Pons (tissue), 1 donor: ENCODE measurements at regions not wholly inside any gene's neighbourhood (a gene's known extent, or its start where the extent isn't known, plus 50 kb on each side); places are given as distances from the start of the nearest gene placed in this dataset.

ENCODE experiments used
- DNase-seq: peaks from one replicate; pipeline ENCODE4 v3.0.0-alpha.2; 2016; ENCODE audit warnings: low spot score

- DNase-seq, result no peak
Measured at GRCh38 chr7:137172105-137172590, 171.4 kb downstream of the PTN start.

GRCh38 chr7:137169282-137169698 lies 174.2 kb downstream of the PTN start:
- DNase-seq, result peak; percentile 89

GRCh38 chr7:137167609-137168008 lies 175.9 kb downstream of the PTN start:
- no peak for DNase-seq

DNA sequence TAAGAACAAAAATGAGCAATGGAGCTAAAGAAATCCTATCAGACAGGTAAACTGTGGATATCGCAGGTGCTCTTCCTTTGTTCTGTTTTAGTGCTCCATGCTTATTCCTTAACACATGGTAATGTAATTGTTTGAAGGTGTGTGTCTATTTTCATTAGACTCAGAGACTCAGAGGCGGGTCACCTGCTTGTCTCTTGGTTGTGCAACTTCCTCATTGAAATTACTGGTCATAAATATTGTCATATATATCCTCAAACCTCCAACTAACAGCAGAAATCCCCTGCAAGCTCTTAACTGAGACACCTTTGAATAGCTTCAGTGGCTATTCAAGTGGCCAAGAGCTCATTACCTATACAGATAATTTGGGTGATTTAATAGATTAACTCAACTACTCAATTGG lies 177.2 kb downstream of the PTN start:
- no peak for DNase-seq

DNA sequence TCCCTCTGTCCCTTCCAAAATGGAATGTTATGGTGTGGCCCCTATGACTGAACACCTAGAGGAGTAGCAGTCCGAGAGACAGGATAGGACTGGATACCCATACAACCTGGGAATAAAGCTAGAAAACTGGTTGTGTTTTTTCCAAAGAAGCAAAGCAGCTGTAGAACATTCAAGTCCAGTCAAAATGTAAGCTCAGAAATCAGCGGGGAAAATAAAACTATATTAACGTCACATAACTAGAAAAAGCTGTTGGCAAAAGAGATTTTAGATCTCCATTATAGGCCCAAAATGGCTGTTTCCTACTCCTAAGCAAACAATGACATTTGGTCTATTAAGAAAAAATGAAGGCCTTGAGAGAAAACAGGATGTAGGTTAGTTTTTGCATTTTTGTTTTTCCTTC lies 177.7 kb downstream of the PTN start:
- no peak for DNase-seq

- DNase-seq, result peak; percentile 12
Measured at GRCh38 chr7:137165241-137165640, 178.3 kb downstream of the PTN start.

DNA sequence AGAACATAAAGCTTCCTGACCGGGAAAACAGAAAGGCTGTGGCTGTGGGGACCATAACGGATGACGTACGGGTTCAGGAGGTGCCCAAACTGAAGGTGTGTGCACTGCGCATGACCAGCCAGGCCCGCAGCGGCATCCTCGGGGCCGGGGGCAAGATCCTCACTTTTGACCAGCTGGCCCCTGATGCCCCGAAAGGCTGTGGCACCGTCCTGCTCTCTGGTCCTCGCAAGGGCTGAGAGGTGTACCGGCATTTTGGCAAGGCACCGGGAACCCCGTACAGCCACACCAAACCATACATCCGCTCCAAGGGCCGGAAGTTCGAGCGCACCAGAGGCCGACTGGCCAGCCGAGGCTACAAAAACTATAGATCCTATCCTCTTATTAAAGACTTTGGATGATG lies 179.3 kb downstream of the PTN start:
- DNase-seq, result no peak

DNA sequence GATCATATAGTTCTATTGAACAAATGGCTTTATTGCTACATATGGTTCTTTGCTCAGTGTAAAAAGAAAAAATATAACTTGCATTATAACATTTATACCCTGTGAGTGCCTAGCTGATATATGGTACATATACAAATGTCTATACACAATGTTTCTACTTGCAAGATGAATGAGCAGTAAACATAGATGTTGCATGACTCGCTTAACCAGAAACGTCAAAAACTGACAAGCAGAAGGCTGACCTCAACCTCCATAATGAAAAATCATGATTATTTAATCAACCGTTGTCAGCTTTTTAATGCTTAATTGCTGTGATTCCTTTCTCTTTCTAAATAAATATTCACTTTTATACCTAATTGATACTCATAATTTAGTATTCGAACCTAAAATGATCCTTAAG lies 183.3 kb downstream of the PTN start:
- no peak for DNase-seq

- DNase-seq, result no peak
Measured at GRCh38 chr7:137157256-137157655, 186.3 kb downstream of the PTN start.

GRCh38 chr7:137151690-137152052 lies 191.9 kb downstream of the PTN start:
- DNase-seq, result no peak

GRCh38 chr7:137151041-137151689 lies 192.4 kb downstream of the PTN start:
- no peak for DNase-seq

DNA sequence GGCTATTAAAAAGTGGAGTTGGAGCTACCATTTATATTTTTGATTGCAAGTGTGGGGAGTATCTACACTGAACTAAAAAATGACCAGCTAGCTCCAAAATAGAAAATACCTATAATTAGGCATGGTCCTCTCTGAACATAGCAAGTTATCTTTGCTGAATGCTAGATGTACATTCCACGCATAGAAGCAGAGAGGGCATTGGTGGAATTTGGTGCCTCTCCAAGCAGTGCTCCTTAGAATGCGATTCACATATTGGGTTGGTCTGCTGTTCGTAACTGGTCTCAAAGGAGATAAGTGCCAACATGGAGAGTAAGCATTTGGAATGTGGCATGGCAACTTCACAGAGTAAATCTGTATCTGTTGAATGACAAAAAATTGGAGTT lies 196.2 kb downstream of the PTN start:
- no peak for DNase-seq

DNA sequence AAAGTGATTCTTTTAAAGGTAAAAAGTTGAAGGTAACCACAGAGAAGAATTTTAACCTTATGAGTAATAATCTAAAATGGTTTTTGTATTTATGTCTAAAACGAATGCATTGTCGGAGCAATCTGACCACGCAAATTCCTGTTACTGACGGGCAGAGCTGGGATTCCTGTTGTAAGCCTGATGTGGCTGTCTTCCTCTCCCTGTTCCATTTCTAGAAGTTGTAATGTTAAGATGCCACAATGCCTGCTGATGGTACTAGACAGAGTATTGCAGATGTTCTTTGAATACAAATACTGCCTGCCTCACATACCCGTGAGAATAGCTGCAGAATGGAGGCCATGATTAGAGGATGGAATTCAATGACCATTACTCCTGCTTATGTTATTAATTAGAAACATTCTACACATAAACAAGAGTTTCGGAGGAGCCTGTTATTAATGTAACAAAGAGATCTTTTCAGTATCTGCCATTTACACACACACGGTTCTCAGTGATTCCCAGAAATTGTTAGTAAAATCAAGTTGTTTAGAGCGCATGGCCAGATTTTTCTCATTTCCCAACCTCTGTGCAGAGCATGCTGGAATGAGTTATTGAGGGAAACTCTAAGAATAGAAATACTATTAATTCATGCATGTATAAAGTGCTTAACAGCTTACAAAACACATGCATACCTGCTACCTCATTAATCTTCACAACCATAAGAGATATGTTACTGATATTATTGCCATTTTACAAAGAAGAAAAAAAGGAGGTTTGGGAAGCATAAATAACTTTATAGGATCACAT lies 196.8 kb downstream of the PTN start:
- no peak for DNase-seq

DNA sequence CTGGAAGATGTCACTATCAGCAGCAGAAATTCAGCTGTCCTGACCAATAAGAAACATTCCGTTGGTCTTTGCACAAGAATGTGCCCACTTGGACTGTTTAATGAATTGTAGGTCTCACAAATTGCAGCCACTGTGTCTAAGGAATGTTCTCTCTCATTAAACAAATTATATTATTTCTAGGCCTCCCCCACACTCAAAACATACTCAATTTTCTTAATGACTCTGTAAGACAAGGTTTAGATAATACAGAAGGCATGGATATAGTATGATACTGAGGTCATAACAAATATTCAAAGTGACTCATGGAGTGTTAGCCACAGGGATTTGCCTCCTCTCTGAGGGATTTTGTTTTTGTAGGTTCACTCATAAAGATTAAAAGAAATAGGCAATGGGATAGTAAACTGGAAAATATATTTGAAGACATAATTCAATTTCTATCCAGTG lies 197.5 kb downstream of the PTN start:
- DNase-seq, result no peak

DNA sequence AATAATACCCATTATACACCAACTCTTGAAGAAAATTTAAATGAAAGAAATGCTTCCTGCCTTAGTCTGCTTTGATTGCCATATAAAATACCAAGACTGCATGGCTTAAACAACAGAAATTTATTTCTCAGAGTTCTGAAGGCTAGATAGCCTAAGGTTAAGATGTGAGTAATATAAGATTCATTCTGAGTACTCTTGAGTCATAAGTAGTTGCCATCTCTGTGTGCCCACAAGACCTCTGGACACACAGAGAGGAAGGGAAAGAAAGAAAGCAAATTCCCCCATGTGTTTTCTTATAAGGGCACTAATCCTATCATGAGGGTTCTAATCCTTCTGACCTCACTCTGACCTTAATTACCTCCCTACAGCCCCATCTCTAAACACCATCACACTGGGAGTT lies 201.2 kb downstream of the PTN start:
- no peak for DNase-seq

- DNase-seq, result no peak
Measured at GRCh38 chr7:137135654-137136350, 207.7 kb downstream of the PTN start.

- no peak for DNase-seq
Measured at GRCh38 chr7:137130751-137131158, 212.8 kb downstream of the PTN start.

GRCh38 chr7:137129025-137129424 lies 214.5 kb downstream of the PTN start:
- no peak for DNase-seq

DNA sequence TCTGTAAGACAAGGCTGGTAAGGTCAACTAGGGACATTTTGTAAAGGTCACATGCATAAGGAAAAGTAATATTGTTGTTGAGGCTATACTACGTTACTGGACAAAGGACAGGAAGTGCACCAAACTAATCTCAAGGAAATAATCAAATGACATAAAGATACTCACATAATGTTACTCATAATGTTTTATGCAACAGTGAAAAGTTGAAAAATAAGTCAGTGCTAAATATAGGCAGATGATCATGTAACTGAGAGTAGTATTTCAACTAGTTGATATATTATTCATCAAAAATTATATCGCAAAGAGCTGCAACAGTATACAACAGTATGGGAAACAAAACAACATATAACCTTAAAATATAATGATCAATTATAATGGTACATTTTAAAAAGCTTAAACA lies 215.7 kb downstream of the PTN start:
- no peak for DNase-seq

DNA sequence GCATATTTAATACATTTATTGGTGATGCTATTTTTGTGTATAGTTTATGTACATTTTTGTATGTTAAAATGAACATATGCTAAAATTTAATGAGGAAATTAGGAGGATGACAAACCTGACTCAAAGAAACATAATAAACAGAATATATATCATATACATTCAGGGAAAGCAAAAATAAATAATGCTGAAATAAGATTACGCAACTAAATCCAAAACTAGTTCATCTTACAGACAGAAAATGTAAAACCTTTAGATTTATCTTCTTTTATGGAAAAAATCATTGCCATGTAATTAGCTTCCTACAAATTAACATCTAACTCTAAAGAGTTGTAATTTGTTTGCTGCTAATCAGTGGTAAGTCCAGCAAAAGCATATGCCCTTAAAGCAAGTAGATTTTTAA lies 216.5 kb downstream of the PTN start:
- DNase-seq, result no peak

- DNase-seq, result no peak
Measured at GRCh38 chr7:137122145-137122544, 221.4 kb downstream of the PTN start.

DNA sequence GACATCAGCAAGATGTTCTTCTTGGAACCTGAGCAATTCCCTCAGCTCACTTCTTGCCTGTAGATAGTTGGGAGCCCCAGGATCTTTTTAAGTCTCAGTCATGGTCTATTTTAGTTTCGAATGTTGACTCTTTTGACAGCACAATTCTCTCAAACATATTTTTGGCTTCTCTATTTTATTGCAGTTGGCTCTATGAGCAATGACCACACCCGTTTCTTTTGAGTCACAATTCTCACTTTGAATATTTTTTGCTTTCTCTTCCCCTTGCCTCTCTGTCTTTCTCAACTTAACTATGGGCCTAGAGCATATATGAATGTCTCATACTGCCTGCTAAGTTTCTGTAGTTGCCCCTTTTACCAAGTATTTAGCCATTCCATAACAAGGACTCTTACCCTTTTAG lies 222.8 kb downstream of the PTN start:
- no peak for DNase-seq

GRCh38 chr7:137110535-137110934 lies 233.0 kb downstream of the PTN start:
- no peak for DNase-seq
